ENCODE measurements at regions not wholly inside any gene's neighbourhood (a gene's known extent, or its start where the extent isn't known, plus 50 kb on each side); places are given as distances from the start of the nearest gene placed in this dataset.

- Mint-ChIP-seq H3K27ac (peak overlapping the region; percentile 10), H3K36me3 (ENCODE audit: insufficient read depth) (no peaks in the 10 kb centered on the region)
Observed at GRCh38 chr3:13262493-13263211, 157.5 kb downstream of the NUP210 start.

GRCh38 chr3:13261892-13262291, 158.2 kb downstream of the NUP210 start:
- H3K9me3 Mint-ChIP-seq (ENCODE audit: low read depth), result no peaks in the 10 kb centered on the region
- H3K27ac Mint-ChIP-seq, result no peak overlapping the region
- H3K27me3 Mint-ChIP-seq, result no peaks in the 10 kb centered on the region
- no peak overlapping the region for H3K4me3 Mint-ChIP-seq (ENCODE audit: low read depth)
- peaks cover 3% of the 10 kb centered on the region for H3K4me1 Mint-ChIP-seq (ENCODE audit: low read depth)
- no peak for TF ChIP-seq CTCF (IDR thresholded peaks at IDR 0.05; ENCODE audit: unreplicated experiment)
- H3K36me3 Mint-ChIP-seq (ENCODE audit: insufficient read depth), result no peaks in the 10 kb centered on the region
- no peak for DNase-seq (ENCODE audit: low spot score, unreplicated experiment)

More at GRCh38 chr3:13262493-13263211, 157.5 kb downstream of the NUP210 start:
- Mint-ChIP-seq H3K4me3 (ENCODE audit: low read depth) (no peak overlapping the region), H3K4me1 (ENCODE audit: low read depth) (peaks cover 3% of the 10 kb centered on the region), H3K9me3 (ENCODE audit: low read depth) (no peaks in the 10 kb centered on the region), H3K27me3 (no peaks in the 10 kb centered on the region)
- DNase-seq (ENCODE audit: low spot score, unreplicated experiment), result no peak
- no peak for TF ChIP-seq CTCF (IDR thresholded peaks at IDR 0.05; ENCODE audit: unreplicated experiment)

- no peak for TF ChIP-seq CTCF (IDR thresholded peaks at IDR 0.05; ENCODE audit: unreplicated experiment)
- no peaks in the 10 kb centered on the region for H3K27me3 Mint-ChIP-seq
Observed at GRCh38 chr3:13261104-13261830, 158.9 kb downstream of the NUP210 start.

GRCh38 chr3:13260259-13261103, 159.6 kb downstream of the NUP210 start:
- Mint-ChIP-seq H3K27ac (no peak overlapping the region), H3K9me3 (ENCODE audit: low read depth) (no peaks in the 10 kb centered on the region)

More at GRCh38 chr3:13261104-13261830, 158.9 kb downstream of the NUP210 start:
- Mint-ChIP-seq H3K4me1 (ENCODE audit: low read depth) (peaks cover 3% of the 10 kb centered on the region), H3K9me3 (ENCODE audit: low read depth) (no peaks in the 10 kb centered on the region), H3K27ac (no peak overlapping the region), H3K36me3 (ENCODE audit: insufficient read depth) (no peaks in the 10 kb centered on the region), H3K4me3 (ENCODE audit: low read depth) (no peak overlapping the region)
- no peak for DNase-seq (ENCODE audit: low spot score, unreplicated experiment)

More at GRCh38 chr3:13260259-13261103, 159.6 kb downstream of the NUP210 start:
- no peaks in the 10 kb centered on the region for H3K27me3 Mint-ChIP-seq
- H3K4me3 Mint-ChIP-seq (ENCODE audit: low read depth), result no peak overlapping the region
- H3K4me1 Mint-ChIP-seq (ENCODE audit: low read depth), result peaks cover 3% of the 10 kb centered on the region
- no peak for TF ChIP-seq CTCF (IDR thresholded peaks at IDR 0.05; ENCODE audit: unreplicated experiment)
- H3K36me3 Mint-ChIP-seq (ENCODE audit: insufficient read depth), result no peaks in the 10 kb centered on the region
- DNase-seq (ENCODE audit: low spot score, unreplicated experiment), result no peak
